IMR-90 (cell line): ENCODE measurements at regions not wholly inside any gene's neighbourhood (a gene's known extent, or its start where the extent isn't known, plus 50 kb on each side); places are given as distances from the start of the nearest gene placed in this dataset.

Source experiments
- ATAC-seq: fragments of 200-7000 bp; cut with Tn5 transposase; 2 replicates; pipeline ENCODE4 v1.9.1; 2020; ENCODE audit warnings: low read depth, mild to moderate bottlenecking, moderate library complexity
- BruUV-seq: library from RNA; stranded (reverse); fragments of 400-500 nt; replicated peaks from 2 replicates; lab custom pipeline; 2021; lab: Mats Ljungman, UMichigan
- CTCF ChIA-PET: fragments of 300-600 bp; formaldehyde crosslinking; extraction: SDS; loops from one replicate; lab custom pipeline; 2021; ENCODE audit warnings: antibody characterized with exemption; lab: Yijun Ruan, JAX
- POLR2A ChIA-PET: fragments of 300-600 bp; sonication (Branson Sonifier 250); formaldehyde crosslinking; loops from one replicate; lab custom pipeline; 2022; ENCODE audit warnings: antibody characterized with exemption; ENCODE audit not compliant: unreplicated experiment; lab: Charles Lee
- DNase-seq: peaks from one replicate; pipeline ENCODE4 v3.0.0; 2013
- H2AFZ ChIP-seq: replicated peaks from 2 replicates; pipeline ENCODE3; 2013; ENCODE audit warnings: low read length, mild to moderate bottlenecking; ENCODE audit not compliant: poor library complexity
- H2AK5ac ChIP-seq: 2 replicates; pipeline ENCODE4 v1.6.1; 2013; ENCODE audit warnings: low read depth, low read length, inconsistent platforms
- H2AK9ac ChIP-seq: replicated peaks from 2 replicates; pipeline ENCODE3; 2013; ENCODE audit warnings: mild to moderate bottlenecking, low read depth, low read length, moderate library complexity; ENCODE audit not compliant: poor library complexity
- H2BK120ac ChIP-seq: 2 replicates; pipeline ENCODE4 v1.6.1; 2013; ENCODE audit warnings: low read depth, low read length, inconsistent platforms
- H2BK15ac ChIP-seq: 3 replicates; pipeline ENCODE4 v1.6.1; 2013; ENCODE audit warnings: low read depth, low read length, inconsistent platforms
- H2BK20ac ChIP-seq: 2 replicates; pipeline ENCODE4 v1.6.1; 2013; ENCODE audit warnings: low read depth, mild to moderate bottlenecking, inconsistent platforms, low read length, moderate library complexity
- H2BK5ac ChIP-seq: 2 replicates; pipeline ENCODE4 v1.6.1; 2013; ENCODE audit warnings: mild to moderate bottlenecking, low read depth, low read length, inconsistent platforms; ENCODE audit not compliant: poor library complexity, severe bottlenecking
- H3K14ac ChIP-seq: replicated peaks from 2 replicates; pipeline ENCODE4 v1.6.1; 2013; ENCODE audit warnings: low read depth, low read length, inconsistent platforms
- H3K18ac ChIP-seq: 2 replicates; pipeline ENCODE4 v1.6.1; 2013; ENCODE audit warnings: low read depth, low read length, control low read depth
- H3K23ac ChIP-seq: 2 replicates; pipeline ENCODE4 v1.6.1; 2013; ENCODE audit warnings: low read depth, low read length, inconsistent platforms
- H3K27ac ChIP-seq: 2 replicates; pipeline ENCODE4 v1.5.1; 2013; ENCODE audit warnings: mild to moderate bottlenecking, control low read depth, low read length; ENCODE audit not compliant: insufficient read depth
- H3K27me3 ChIP-seq: 2 replicates; pipeline ENCODE4 v1.6.1; 2013; ENCODE audit warnings: low read length; ENCODE audit not compliant: control insufficient read depth, insufficient read depth
- H3K36me3 ChIP-seq: 2 replicates; pipeline ENCODE4 v1.6.1; 2013; ENCODE audit warnings: low read length, mixed read lengths; ENCODE audit not compliant: control insufficient read depth, insufficient read depth
- H3K4ac ChIP-seq: 2 replicates; pipeline ENCODE4 v1.6.1; 2013; ENCODE audit warnings: low read depth, low read length, inconsistent platforms
- H3K4me1 ChIP-seq: 2 replicates; pipeline ENCODE4 v1.6.1; 2013; ENCODE audit warnings: low read length, mixed read lengths; ENCODE audit not compliant: control insufficient read depth, insufficient read depth
- H3K4me2 ChIP-seq: 2 replicates; pipeline ENCODE4 v1.6.1; 2013; ENCODE audit warnings: low read depth, mild to moderate bottlenecking, control low read depth, low read length, moderate library complexity
- H3K4me3 ChIP-seq: 2 replicates; pipeline ENCODE4 v1.5.1; 2013; ENCODE audit warnings: low read depth, mild to moderate bottlenecking, control low read depth, low read length, moderate library complexity; ENCODE audit not compliant: insufficient read depth
- H3K56ac ChIP-seq: 2 replicates; pipeline ENCODE4 v1.6.1; 2013; ENCODE audit warnings: low read length, inconsistent platforms; ENCODE audit not compliant: insufficient read depth; ENCODE audit errors: extremely low read depth
- H3K79me1 ChIP-seq, 2 experiments: 2 replicates each; pipeline ENCODE4 v1.6.1; 2013; ENCODE audit warnings: low read length in 2 of 2, inconsistent platforms in 1 of 2, low read depth in 1 of 2
- H3K9ac ChIP-seq: 2 replicates; pipeline ENCODE4 v1.6.1; 2013; ENCODE audit warnings: low read depth, low read length, control low read depth
- H3K9me1 ChIP-seq: 2 replicates; pipeline ENCODE4 v1.6.1; 2013; ENCODE audit warnings: low read length, inconsistent platforms; ENCODE audit not compliant: insufficient read depth
- H3K9me3 ChIP-seq: 2 replicates; pipeline ENCODE4 v1.6.1; 2013; ENCODE audit warnings: low read length; ENCODE audit not compliant: control insufficient read depth, insufficient read depth
- H4K20me1 ChIP-seq: 2 replicates; pipeline ENCODE4 v1.6.1; 2013; ENCODE audit warnings: low read length, inconsistent platforms; ENCODE audit not compliant: insufficient read depth
- H4K5ac ChIP-seq: 2 replicates; pipeline ENCODE4 v1.6.1; 2013; ENCODE audit warnings: mild to moderate bottlenecking, low read depth, low read length, control low read depth
- H4K8ac ChIP-seq, 2 experiments: 2 replicates each; pipeline ENCODE4 v1.6.1; 2013; ENCODE audit warnings: low read depth in 2 of 2, low read length in 2 of 2, control low read depth in 1 of 2, inconsistent platforms in 1 of 2
- H4K91ac ChIP-seq: 2 replicates; pipeline ENCODE4 v1.6.1; 2013; ENCODE audit warnings: low read depth, low read length, inconsistent platforms; ENCODE audit not compliant: insufficient read depth
- ELK1 ChIP-seq: fragments of 150-350 bp; IDR thresholded peaks from 2 replicates; pipeline ENCODE4 v1.6.1; 2016; ENCODE audit warnings: low read depth, mild to moderate bottlenecking, low read length, moderate library complexity, borderline replicate concordance
- FOS ChIP-seq: fragments of 150-350 bp; IDR thresholded peaks from 2 replicates; pipeline ENCODE4 v1.6.1; 2016; ENCODE audit warnings: low read depth, low read length
- RAD21 ChIP-seq: IDR thresholded peaks from 2 replicates; pipeline ENCODE4 v1.6.1; 2012; ENCODE audit warnings: low read length, improper control_type of control experiment
- SMC3 ChIP-seq: fragments of 150-350 bp; IDR thresholded peaks from 2 replicates; pipeline ENCODE4 v1.6.1; 2016; ENCODE audit warnings: low read depth, mild to moderate bottlenecking, antibody characterized with exemption, low read length, moderate library complexity
- dilution Hi-C: fragments of 300-500 bp; cut with HindIII; formaldehyde crosslinking; loops from one replicate; pipeline ENCODE4 v1.14.3; 2018; ENCODE audit warnings: low sequenced_read_pairs; ENCODE audit not compliant: unreplicated experiment
- in situ Hi-C: fragments of 300-500 bp; cut with MboI; formaldehyde crosslinking; loops from 3 replicates; pipeline ENCODE4 v1.14.3; 2019; ENCODE audit warnings: low sequenced_read_pairs, inconsistent platforms, mixed read lengths
- intact Hi-C: fragments of 100-400 bp; cut with micrococcal nuclease; formaldehyde crosslinking; loops from 2 replicates; pipeline ENCODE4 v1.10.0; 2022

- H4K5ac ChIP-seq: no peak overlapping the region
- H3K18ac ChIP-seq: no peak overlapping the region
- TF ChIP-seq RAD21: no peak
- TF ChIP-seq SMC3: no peak
- TF ChIP-seq ELK1: no peak
- no peak for TF ChIP-seq FOS
- no peaks in the 10 kb centered on the region; the same call in 1 of the 2 replicates for H3K9me3 ChIP-seq
- BruUV-seq: no TSS peak
- no peak overlapping the region for H3K4ac ChIP-seq
- no peak overlapping the region for H3K27ac ChIP-seq
- no peak overlapping the region for H3K4me2 ChIP-seq
- CTCF ChIA-PET: no interaction called here
- DNase-seq (no peak), ATAC-seq (no peak)
- no peaks in the 10 kb centered on the region for H3K4me1 ChIP-seq
- H3K79me1 ChIP-seq: no peaks in the 10 kb centered on the region
- H2AK5ac ChIP-seq: no peak overlapping the region
- H2AFZ ChIP-seq: no peak overlapping the region
- no peak overlapping the region for H2BK20ac ChIP-seq
- no peak overlapping the region for H2BK5ac ChIP-seq
- no peaks in the 10 kb centered on the region for H4K20me1 ChIP-seq
- H3K4me3 ChIP-seq: no peak overlapping the region
- H2BK120ac ChIP-seq: no peak overlapping the region
- no peak overlapping the region for H3K56ac ChIP-seq
- H4K8ac ChIP-seq: no peak overlapping the region
- H2AK9ac ChIP-seq: no peak overlapping the region
- H3K23ac ChIP-seq: no peak overlapping the region
- no peaks in the 10 kb centered on the region for H3K36me3 ChIP-seq
- H4K91ac ChIP-seq: no peak overlapping the region
- in situ Hi-C loops (loop anchor here (25.0 kb wide), 1 partner anchor 567 kb away; no protein-coding TSS in a partner anchor), intact Hi-C loops (loop anchor here (10.0 kb wide), 1 partner anchor 1325 kb away; no protein-coding TSS in a partner anchor), dilution Hi-C loops (no loop called here)
- H3K27me3 ChIP-seq: no peaks in the 10 kb centered on the region
- H2BK15ac ChIP-seq: no peak overlapping the region
- no peak overlapping the region for H3K9ac ChIP-seq
- H3K9me1 ChIP-seq: no peaks in the 10 kb centered on the region
- H3K14ac ChIP-seq: no peak overlapping the region
- POLR2A ChIA-PET: no interaction called here
These were observed 240.5 kb upstream of the POF1B start for GRCh38 chrX:85619962-85620361.
